ENCODE measurements at regions not wholly inside any gene's neighbourhood (a gene's known extent, or its start where the extent isn't known, plus 50 kb on each side); places are given as distances from the start of the nearest gene placed in this dataset.
"Not testable (repeated sequence)": the region's sequence is repeated elsewhere in the genome, so short reads cannot be mapped to it uniquely, and the experiment has no call there.

- no peak overlapping the region for H3K27ac Mint-ChIP-seq
- no peak overlapping the region for H3K4me3 Mint-ChIP-seq
- H3K27me3 Mint-ChIP-seq = no peaks in the 10 kb centered on the region
- H3K9me3 Mint-ChIP-seq = no peaks in the 10 kb centered on the region
- no peaks in the 10 kb centered on the region for H3K36me3 Mint-ChIP-seq (ENCODE audit: low read depth)
- no peaks in the 10 kb centered on the region for H3K4me1 Mint-ChIP-seq (ENCODE audit: low read depth)
Observed at GRCh38 chrX:45667666-45668065, 467.0 kb upstream of the DIPK2B start.

DNA sequence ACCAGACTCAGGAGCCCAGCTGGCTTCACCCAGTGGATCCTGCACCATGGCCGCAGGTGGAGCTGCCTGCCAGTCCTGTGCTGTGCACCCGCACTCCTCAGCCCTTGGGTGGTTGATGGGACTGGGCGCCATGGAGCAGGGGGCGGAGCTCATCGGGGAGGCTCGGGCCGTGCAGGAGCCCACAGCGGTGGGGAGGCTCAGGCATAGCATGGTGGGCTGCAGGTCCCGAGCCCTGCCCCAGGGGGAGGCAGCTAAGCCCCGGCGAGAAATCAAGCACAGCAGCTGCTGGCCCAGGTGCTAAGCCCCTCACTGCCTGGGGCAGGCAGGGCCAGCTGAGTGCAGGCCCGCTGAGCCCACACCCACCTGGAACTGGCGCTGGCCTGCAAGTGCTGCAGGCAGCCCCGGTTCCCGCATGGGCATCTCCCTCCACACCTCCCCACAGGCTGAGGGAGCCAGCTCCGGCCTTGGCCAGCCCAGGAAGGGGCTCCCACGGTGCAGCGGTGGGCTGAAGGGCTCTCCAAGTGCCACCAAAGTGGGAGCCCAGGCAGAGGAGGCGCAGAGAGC is 464.1 kb upstream of the DIPK2B start:
- Mint-ChIP-seq H3K4me1 (ENCODE audit: low read depth) (no peaks in the 10 kb centered on the region), H3K27ac (no peak overlapping the region), H3K27me3 (no peaks in the 10 kb centered on the region), H3K4me3 (no peak overlapping the region), H3K9me3 (no peaks in the 10 kb centered on the region), H3K36me3 (ENCODE audit: low read depth) (no peaks in the 10 kb centered on the region)

DNA sequence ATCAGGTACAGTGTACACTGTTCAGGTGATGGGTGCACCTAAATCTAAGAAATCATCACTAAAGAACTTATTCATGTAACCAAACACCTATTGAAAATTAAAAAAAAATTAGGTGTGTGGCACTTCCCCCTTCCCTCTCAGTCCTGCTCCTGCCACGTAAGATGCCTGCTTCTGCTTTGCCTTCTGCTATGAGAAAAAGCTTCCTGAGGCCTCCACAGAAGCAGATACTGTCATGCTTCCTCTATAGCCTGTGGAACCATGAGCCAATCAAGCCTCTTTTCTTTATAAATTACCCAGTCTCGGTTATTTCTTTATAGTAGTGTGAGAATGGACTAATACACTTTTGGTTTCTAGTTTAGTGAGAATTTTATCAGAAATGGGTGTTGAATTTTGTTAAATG is 459.8 kb upstream of the DIPK2B start:
- Mint-ChIP-seq H3K4me1 (ENCODE audit: low read depth) (no peaks in the 10 kb centered on the region), H3K27ac (no peak overlapping the region), H3K27me3 (no peaks in the 10 kb centered on the region), H3K4me3 (no peak overlapping the region), H3K36me3 (ENCODE audit: low read depth) (no peaks in the 10 kb centered on the region), H3K9me3 (no peaks in the 10 kb centered on the region)

GRCh38 chrX:45633419-45633818 is 432.7 kb upstream of the DIPK2B start:
- Mint-ChIP-seq H3K36me3 (ENCODE audit: low read depth) (no peaks in the 10 kb centered on the region), H3K4me3 (no peak overlapping the region), H3K9me3 (peaks cover 3% of the 10 kb centered on the region), H3K27me3 (peaks cover 4% of the 10 kb centered on the region), H3K4me1 (ENCODE audit: low read depth) (no peaks in the 10 kb centered on the region), H3K27ac (no peak overlapping the region)

GRCh38 chrX:45632506-45632905 is 431.8 kb upstream of the DIPK2B start:
- Mint-ChIP-seq H3K27ac (no peak overlapping the region), H3K27me3 (peaks cover 4% of the 10 kb centered on the region), H3K36me3 (ENCODE audit: low read depth) (no peaks in the 10 kb centered on the region), H3K4me3 (no peak overlapping the region), H3K9me3 (peaks cover 3% of the 10 kb centered on the region), H3K4me1 (ENCODE audit: low read depth) (peaks cover 5% of the 10 kb centered on the region)

DNA sequence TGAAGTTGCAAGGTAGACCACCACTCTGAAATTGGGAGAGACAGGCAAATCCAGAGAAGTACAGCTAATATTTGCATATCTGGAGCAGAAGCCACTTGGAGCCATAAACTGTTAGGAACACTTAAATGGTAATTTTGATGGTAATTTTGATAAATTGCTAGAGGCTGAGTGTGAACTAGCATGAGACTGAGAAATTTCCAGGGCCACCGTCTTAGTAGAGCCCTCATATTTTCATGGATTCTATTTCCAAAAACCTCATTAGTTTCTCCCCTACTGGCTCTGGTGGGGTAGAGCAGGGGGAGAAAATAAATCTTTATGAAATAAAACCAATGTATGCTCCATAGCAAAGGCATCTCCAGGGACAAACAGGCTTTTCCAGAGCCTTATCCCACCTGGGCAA is 429.4 kb upstream of the DIPK2B start:
- no peaks in the 10 kb centered on the region for H3K36me3 Mint-ChIP-seq (ENCODE audit: low read depth)
- peaks cover 3% of the 10 kb centered on the region for H3K9me3 Mint-ChIP-seq
- H3K4me3 Mint-ChIP-seq = no peak overlapping the region
- no peaks in the 10 kb centered on the region for H3K27me3 Mint-ChIP-seq
- peaks cover 8% of the 10 kb centered on the region for H3K4me1 Mint-ChIP-seq (ENCODE audit: low read depth)
- no peak overlapping the region for H3K27ac Mint-ChIP-seq

GRCh38 chrX:45628041-45628440 is 427.4 kb upstream of the DIPK2B start:
- H3K27ac Mint-ChIP-seq = no peak overlapping the region
- peaks cover 17% of the 10 kb centered on the region for H3K4me1 Mint-ChIP-seq (ENCODE audit: low read depth)
- no peak overlapping the region for H3K4me3 Mint-ChIP-seq
- H3K36me3 Mint-ChIP-seq (ENCODE audit: low read depth) = no peaks in the 10 kb centered on the region
- H3K9me3 Mint-ChIP-seq = peaks cover 3% of the 10 kb centered on the region
- no peaks in the 10 kb centered on the region for H3K27me3 Mint-ChIP-seq

- Mint-ChIP-seq H3K9me3 (no peaks in the 10 kb centered on the region), H3K4me1 (ENCODE audit: low read depth) (peaks cover 41% of the 10 kb centered on the region), H3K4me3 (no peak overlapping the region), H3K36me3 (ENCODE audit: low read depth) (no peaks in the 10 kb centered on the region), H3K27ac (peak overlapping the region; percentile 55), H3K27me3 (no peaks in the 10 kb centered on the region)
Observed at GRCh38 chrX:45623266-45623665, 422.6 kb upstream of the DIPK2B start.

DNA sequence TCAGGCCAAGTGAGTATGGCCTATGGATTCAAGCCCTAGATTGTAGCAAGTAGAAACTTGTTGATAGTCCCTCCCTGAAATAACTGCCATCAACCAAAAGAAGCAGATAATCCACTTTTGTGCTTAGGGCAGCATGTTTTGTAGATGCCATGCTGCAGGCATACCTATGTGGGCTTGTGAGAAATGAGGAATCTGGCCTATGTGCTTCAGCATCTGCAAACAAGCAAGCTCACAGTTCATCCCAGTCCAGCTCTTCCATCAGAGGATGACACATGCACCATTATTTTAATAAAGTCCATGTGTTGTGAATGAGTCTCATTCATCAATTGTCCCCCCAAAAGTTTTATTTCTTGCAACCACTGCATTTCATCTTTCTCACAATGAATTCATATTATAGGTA is 421.9 kb upstream of the DIPK2B start:
- Mint-ChIP-seq H3K27ac (peak overlapping the region; percentile 89), H3K27me3 (no peaks in the 10 kb centered on the region), H3K4me1 (ENCODE audit: low read depth) (peaks cover 41% of the 10 kb centered on the region), H3K36me3 (ENCODE audit: low read depth) (peaks cover 7% of the 10 kb centered on the region), H3K9me3 (peaks cover 7% of the 10 kb centered on the region), H3K4me3 (peak overlapping the region; percentile 13)

DNA sequence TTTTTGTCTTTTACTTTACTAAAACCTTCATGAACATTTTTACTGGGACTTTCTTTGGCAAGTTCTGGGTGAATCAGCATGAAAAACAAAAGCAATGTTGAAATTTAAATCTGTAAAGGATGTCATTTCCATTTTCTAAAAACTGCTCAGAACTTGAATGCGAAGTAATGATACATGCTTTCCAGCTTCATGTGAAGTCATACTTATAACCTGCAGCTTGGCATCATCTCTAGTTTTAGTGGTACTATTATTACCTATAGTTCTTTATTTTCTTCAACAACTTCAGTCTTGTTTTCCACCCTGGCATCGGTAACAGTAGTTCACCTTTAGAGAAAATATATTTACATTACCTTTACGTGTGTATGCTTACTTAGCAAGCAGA is 421.4 kb upstream of the DIPK2B start:
- Mint-ChIP-seq H3K27me3 (no peaks in the 10 kb centered on the region), H3K27ac (peak overlapping the region; percentile 89), H3K4me1 (ENCODE audit: low read depth) (peaks cover 37% of the 10 kb centered on the region), H3K9me3 (peaks cover 7% of the 10 kb centered on the region), H3K4me3 (peak overlapping the region; percentile 13), H3K36me3 (ENCODE audit: low read depth) (peaks cover 9% of the 10 kb centered on the region)

DNA sequence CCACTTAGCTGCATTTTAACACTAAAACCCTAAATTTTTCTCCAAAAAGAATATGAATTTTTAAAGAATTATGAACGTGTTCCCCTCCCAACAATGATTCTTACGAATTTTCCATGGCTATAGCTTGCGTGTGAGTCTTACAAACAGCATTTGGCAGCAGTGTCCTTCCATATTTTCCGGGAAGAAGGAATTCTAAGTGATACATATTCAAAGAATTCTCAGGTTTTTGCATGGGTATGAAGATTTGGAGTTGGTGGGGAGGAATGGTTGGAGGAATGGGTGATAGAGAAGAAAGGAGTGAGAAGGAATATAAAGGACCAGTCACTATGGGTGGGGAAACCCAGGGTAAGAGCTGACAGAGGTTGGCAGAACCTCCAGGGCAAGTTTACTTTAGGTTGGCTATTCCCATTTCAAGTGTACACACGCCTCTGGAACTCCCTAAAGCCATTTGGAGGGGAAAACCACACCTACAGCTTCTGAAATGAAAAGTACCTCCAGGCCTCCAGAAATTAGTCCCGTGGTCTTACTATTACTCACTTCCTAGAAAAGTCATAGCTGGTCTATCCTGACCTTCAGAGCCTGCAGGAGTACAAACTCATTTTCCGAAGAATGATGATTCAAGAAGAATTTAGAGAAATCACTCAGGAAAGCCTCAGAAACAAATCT is 420.8 kb upstream of the DIPK2B start:
- Mint-ChIP-seq H3K27ac (peak overlapping the region; percentile 89), H3K9me3 (peaks cover 7% of the 10 kb centered on the region), H3K27me3 (no peaks in the 10 kb centered on the region), H3K4me3 (no peak overlapping the region), H3K4me1 (ENCODE audit: low read depth) (peaks cover 41% of the 10 kb centered on the region), H3K36me3 (ENCODE audit: low read depth) (peaks cover 9% of the 10 kb centered on the region)

DNA sequence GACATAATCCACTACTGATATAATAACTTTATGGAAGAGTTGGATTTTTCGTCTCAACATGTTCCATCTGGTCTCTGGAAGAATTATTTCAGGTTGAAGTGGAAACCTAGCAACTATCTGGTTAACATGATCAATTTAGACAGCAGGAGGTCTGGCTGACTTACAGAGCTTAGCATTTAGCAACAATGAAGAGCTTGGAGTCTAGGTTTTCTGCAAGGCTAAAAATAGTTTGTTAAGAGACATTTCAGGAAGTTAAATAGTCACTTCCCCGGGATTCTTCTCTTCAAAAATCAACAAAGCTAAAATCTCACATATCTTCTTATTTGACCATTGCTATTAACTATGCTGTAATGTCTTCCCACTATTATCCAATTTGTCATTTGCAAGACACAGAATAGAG is 418.6 kb upstream of the DIPK2B start:
- H3K27me3 Mint-ChIP-seq = no peaks in the 10 kb centered on the region
- no peak overlapping the region for H3K4me3 Mint-ChIP-seq
- peaks cover 9% of the 10 kb centered on the region for H3K36me3 Mint-ChIP-seq (ENCODE audit: low read depth)
- H3K4me1 Mint-ChIP-seq (ENCODE audit: low read depth) = peaks cover 56% of the 10 kb centered on the region
- no peak overlapping the region for H3K27ac Mint-ChIP-seq
- peaks cover 7% of the 10 kb centered on the region for H3K9me3 Mint-ChIP-seq

DNA sequence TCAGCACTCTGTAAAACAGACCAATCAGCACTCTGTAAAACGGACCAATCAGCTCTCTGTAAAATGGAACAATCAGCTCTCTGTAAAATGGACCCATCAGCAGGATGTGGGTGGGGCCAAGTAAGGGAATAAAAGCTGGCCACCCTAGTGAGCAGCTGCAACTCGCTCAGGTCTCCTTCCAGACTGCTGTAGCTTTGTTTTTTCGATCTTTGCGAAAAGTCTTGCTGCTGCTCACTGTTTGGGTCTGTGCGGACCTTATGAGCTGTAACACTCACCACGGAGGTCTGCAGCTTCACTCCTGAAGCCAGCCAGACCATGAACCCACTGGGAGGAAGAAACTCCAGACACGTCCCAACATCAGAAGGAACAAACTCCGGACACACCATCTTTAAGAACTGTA is 414.9 kb upstream of the DIPK2B start:
- peaks cover 32% of the 10 kb centered on the region for H3K4me1 Mint-ChIP-seq (ENCODE audit: low read depth)
- H3K36me3 Mint-ChIP-seq (ENCODE audit: low read depth) = peaks cover 16% of the 10 kb centered on the region
- H3K4me3 Mint-ChIP-seq = peak overlapping the region; percentile 47
- H3K27me3 Mint-ChIP-seq = not testable (repeated sequence)
- H3K27ac Mint-ChIP-seq = peak overlapping the region; percentile 75
- peaks cover 20% of the 10 kb centered on the region for H3K9me3 Mint-ChIP-seq

DNA sequence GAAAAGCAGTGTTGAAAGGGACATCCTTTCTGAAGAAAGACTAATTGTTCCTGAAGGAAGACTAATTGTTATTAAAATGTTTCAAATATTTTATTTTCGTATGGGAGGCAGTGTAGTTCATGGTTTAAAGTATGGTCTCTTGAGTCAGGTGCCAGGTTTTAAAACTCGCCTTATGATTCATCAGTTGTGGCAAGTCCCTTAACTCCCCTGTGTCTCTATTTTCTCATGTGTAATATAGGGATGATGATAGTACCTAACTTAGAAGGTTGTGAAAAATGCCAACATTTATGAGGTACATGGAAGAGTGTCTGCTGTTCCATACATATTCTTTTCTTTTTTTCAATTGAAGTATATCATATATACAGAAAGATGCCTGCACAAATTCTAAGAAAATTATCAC is 414.2 kb upstream of the DIPK2B start:
- peaks cover 20% of the 10 kb centered on the region for H3K9me3 Mint-ChIP-seq
- peaks cover 16% of the 10 kb centered on the region for H3K36me3 Mint-ChIP-seq (ENCODE audit: low read depth)
- no peak overlapping the region for H3K4me3 Mint-ChIP-seq
- H3K27me3 Mint-ChIP-seq = peaks cover 4% of the 10 kb centered on the region
- H3K27ac Mint-ChIP-seq = no peak overlapping the region
- H3K4me1 Mint-ChIP-seq (ENCODE audit: low read depth) = peaks cover 28% of the 10 kb centered on the region

GRCh38 chrX:45602151-45602550 is 401.5 kb upstream of the DIPK2B start:
- Mint-ChIP-seq H3K9me3 (peaks cover 7% of the 10 kb centered on the region), H3K4me1 (ENCODE audit: low read depth) (no peaks in the 10 kb centered on the region), H3K4me3 (no peak overlapping the region), H3K27ac (no peak overlapping the region), H3K27me3 (no peaks in the 10 kb centered on the region), H3K36me3 (ENCODE audit: low read depth) (no peaks in the 10 kb centered on the region)

DNA sequence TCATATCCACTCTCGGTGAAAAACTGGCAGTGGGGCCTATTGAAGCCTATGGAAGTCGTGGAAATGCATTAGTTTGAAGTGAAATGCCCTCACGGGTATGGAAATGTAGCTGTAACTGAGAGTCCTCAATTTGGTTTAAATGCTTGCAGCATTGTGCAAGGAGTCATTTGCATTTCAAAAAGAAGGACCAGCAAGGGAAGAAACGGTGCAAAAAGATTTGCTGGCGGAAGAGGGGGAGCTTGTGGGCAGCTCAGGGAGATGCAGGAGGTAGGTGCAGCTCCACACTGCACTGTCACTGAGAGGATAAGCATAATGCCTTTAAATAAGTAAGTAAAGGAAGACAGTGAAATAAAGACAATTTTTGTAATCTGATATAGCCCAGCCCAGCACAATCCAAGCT is 400.4 kb upstream of the DIPK2B start:
- Mint-ChIP-seq H3K9me3 (peaks cover 3% of the 10 kb centered on the region), H3K27ac (no peak overlapping the region), H3K4me3 (no peak overlapping the region), H3K4me1 (ENCODE audit: low read depth) (no peaks in the 10 kb centered on the region), H3K36me3 (ENCODE audit: low read depth) (no peaks in the 10 kb centered on the region), H3K27me3 (no peaks in the 10 kb centered on the region)
